ENCODE measurements at regions not wholly inside any gene's neighbourhood (a gene's known extent, or its start where the extent isn't known, plus 50 kb on each side); places are given as distances from the start of the nearest gene placed in this dataset.

DNA sequence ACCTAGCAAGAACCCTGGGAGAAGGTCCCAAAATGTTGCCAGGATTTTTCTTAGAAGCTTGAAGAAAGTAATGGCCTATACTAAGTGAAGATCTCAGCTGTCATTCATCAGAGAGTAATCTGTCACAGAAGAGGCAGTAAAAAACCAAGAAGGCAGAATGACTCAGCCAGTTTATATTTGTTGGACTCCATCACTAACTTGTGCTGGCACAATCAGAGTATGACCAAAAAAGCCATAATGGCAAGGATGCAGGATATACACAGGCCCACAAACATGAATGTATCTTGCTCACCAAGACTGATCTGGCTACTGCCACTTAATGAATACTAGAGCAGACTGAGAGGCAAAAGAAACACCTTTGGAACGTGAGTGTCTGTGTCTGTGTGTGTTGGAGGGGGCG lies 104.0 kb upstream of the POU5F2 start:
- no peaks in the 10 kb centered on the region for H3K79me2 ChIP-seq (ENCODE audit: control insufficient read depth, insufficient read depth, low read length)
- H3K9me1 ChIP-seq (replicated peaks; ENCODE audit: control insufficient read depth, extremely low read depth, insufficient read depth, low read length) = no peaks in the 10 kb centered on the region
- no peaks in the 10 kb centered on the region for H3K36me3 ChIP-seq (ENCODE audit: control insufficient read depth in 2 of 2, extremely low read depth in 1 of 2, insufficient read depth in 2 of 2, low read length in 2 of 2)
- POLR2A ChIA-PET = no interaction called here
- intact Hi-C loops (cut with micrococcal nuclease) (no loop called here), dilution Hi-C loops (cut with MboI; ENCODE audit: extremely low pct_ligation_motif_present, low sequenced_read_pairs) (no loop called here)
- H3K27ac ChIP-seq (ENCODE audit: insufficient read depth, low read depth, low read length) = no peak overlapping the region
- H3K9me3 ChIP-seq (replicated peaks; ENCODE audit: control insufficient read depth, insufficient read depth, low read length) = no peaks in the 10 kb centered on the region
- BruUV-seq (replicated peaks) = no TSS peak
- DNase-seq (ENCODE audit: low read depth, low spot score) (no peak), FAIRE-seq (no peak)
- no peak overlapping the region for H3K4me2 ChIP-seq (ENCODE audit: insufficient read depth, low read length)
- H3K9ac ChIP-seq (replicated peaks; ENCODE audit: extremely low read depth, insufficient read depth, low read length) = no peak overlapping the region
- H3K27me3 ChIP-seq (ENCODE audit: control insufficient read depth in 2 of 2, insufficient read depth in 2 of 2, low read length in 2 of 2) = no peaks in the 10 kb centered on the region
- TF ChIP-seq POLR2AphosphoS5 (IDR thresholded peaks at IDR 0.05; ENCODE audit: insufficient read depth, low read depth, low read length) = no peak
- TF ChIP-seq POLR2A (IDR thresholded peaks at IDR 0.05; ENCODE audit: low read depth, low read length) = no peak
- TF ChIP-seq GATA2 (IDR thresholded peaks at IDR 0.05; ENCODE audit: insufficient read depth, insufficient read length, low read depth, low read length) = no peak
- TF ChIP-seq FOS (IDR thresholded peaks at IDR 0.05; ENCODE audit: borderline replicate concordance, insufficient read depth, low read length) = no peak
- CTCF ChIA-PET = interaction anchor here (0.8 kb wide), 1 partner anchor 12 kb away, joined by 3 read pairs; no protein-coding TSS in a partner anchor
- no peak overlapping the region for H3K4me3 ChIP-seq (replicated peaks in 1 of 3; ENCODE audit: insufficient read depth in 1 of 3, low read depth in 1 of 3, low read length in 3 of 3)
- H2AFZ ChIP-seq (ENCODE audit: low read depth, low read length) = no peak overlapping the region
- H4K20me1 ChIP-seq (replicated peaks; ENCODE audit: control insufficient read depth, extremely low read depth, insufficient read depth, low read length) = no peaks in the 10 kb centered on the region
- H3K4me1 ChIP-seq (ENCODE audit: control insufficient read depth, extremely low read depth, insufficient read depth, low read length) = no peaks in the 10 kb centered on the region

DNA sequence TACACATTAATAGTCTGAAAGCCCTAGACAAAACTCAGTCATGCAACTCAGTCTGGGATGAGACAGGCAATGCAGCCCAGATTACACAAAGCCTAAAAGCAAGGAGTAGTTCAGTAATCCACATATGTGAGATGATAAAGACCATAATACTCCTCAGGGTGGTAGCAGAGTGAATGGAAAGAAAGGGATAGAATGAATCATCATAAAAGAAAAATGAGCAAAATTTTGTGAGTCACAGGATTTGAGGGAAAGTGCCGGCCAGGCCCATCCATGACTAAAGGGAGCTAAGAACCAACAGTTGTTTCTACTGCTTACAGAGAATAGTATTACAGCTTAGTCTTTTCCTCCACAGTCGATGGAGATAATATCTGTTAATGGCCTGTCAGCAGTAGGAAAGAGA lies 90.0 kb upstream of the POU5F2 start:
- no TSS peak for BruUV-seq (replicated peaks)
- no peak for FAIRE-seq
- no peaks in the 10 kb centered on the region for H3K36me3 ChIP-seq (ENCODE audit: control insufficient read depth in 2 of 2, extremely low read depth in 1 of 2, insufficient read depth in 2 of 2, low read length in 2 of 2)
- no peaks in the 10 kb centered on the region for H4K20me1 ChIP-seq (replicated peaks; ENCODE audit: control insufficient read depth, extremely low read depth, insufficient read depth, low read length)
- ChIA-PET CTCF (interaction anchor here (0.6 to 1.4 kb wide), 5 partner anchors 9 to 79 kb away, joined by 3 to 4 read pairs (median 3); no protein-coding TSS in a partner anchor), POLR2A (no interaction called here)
- H3K4me1 ChIP-seq (ENCODE audit: control insufficient read depth, extremely low read depth, insufficient read depth, low read length) = no peaks in the 10 kb centered on the region
- H3K9ac ChIP-seq (replicated peaks; ENCODE audit: extremely low read depth, insufficient read depth, low read length) = no peak overlapping the region
- H3K9me1 ChIP-seq (replicated peaks; ENCODE audit: control insufficient read depth, extremely low read depth, insufficient read depth, low read length) = no peaks in the 10 kb centered on the region
- intact Hi-C loops (cut with micrococcal nuclease) (no loop called here), dilution Hi-C loops (cut with MboI; ENCODE audit: extremely low pct_ligation_motif_present, low sequenced_read_pairs) (no loop called here)
- H2AFZ ChIP-seq (ENCODE audit: low read depth, low read length) = no peak overlapping the region
- H3K27ac ChIP-seq (ENCODE audit: insufficient read depth, low read depth, low read length) = no peak overlapping the region
- H3K27me3 ChIP-seq (ENCODE audit: control insufficient read depth in 2 of 2, insufficient read depth in 2 of 2, low read length in 2 of 2) = no peaks in the 10 kb centered on the region
- peak; percentile 41 for DNase-seq (ENCODE audit: low read depth, low spot score)
- H3K9me3 ChIP-seq (replicated peaks; ENCODE audit: control insufficient read depth, insufficient read depth, low read length) = no peaks in the 10 kb centered on the region
- H3K4me3 ChIP-seq (replicated peaks in 1 of 3; ENCODE audit: insufficient read depth in 1 of 3, low read depth in 1 of 3, low read length in 3 of 3) = no peak overlapping the region
- H3K4me2 ChIP-seq (ENCODE audit: insufficient read depth, low read length) = no peak overlapping the region
- peak; percentile 75 for TF ChIP-seq GATA2 (IDR thresholded peaks at IDR 0.05; ENCODE audit: insufficient read depth, insufficient read length, low read depth, low read length)
- TF ChIP-seq JUN (IDR thresholded peaks at IDR 0.05; ENCODE audit: borderline replicate concordance, insufficient read depth, insufficient read length, low read depth) = peak; percentile 11
- TF ChIP-seq MYC (IDR thresholded peaks at IDR 0.05; ENCODE audit: low read depth, low read length) = no peak
- TF ChIP-seq FOS (IDR thresholded peaks at IDR 0.05; ENCODE audit: borderline replicate concordance, insufficient read depth, low read length) = peak; percentile 82
- no peaks in the 10 kb centered on the region for H3K79me2 ChIP-seq (ENCODE audit: control insufficient read depth, insufficient read depth, low read length)

Measured in endothelial cell of umbilical vein (primary cell).